Fibroblast of the aortic adventitia (primary cell): ENCODE measurements at regions not wholly inside any gene's neighbourhood (a gene's known extent, or its start where the extent isn't known, plus 50 kb on each side); places are given as distances from the start of the nearest gene placed in this dataset.
A peak's percentile ranks its signal among the peaks of the same experiment; 100 is the strongest.

Source experiments
- DNase-seq: peaks from one replicate; pipeline ENCODE4 v3.0.0-alpha.2; 2010; ENCODE audit warnings: low read depth
- H3K4me3 ChIP-seq: 2 replicates; pipeline ENCODE4 v1.5.1; 2011; ENCODE audit warnings: low read depth, mild to moderate bottlenecking, control low read depth, low read length, moderate library complexity
- TF ChIP-seq, protein P1 (sequence below): IDR thresholded peaks from 2 replicates; pipeline ENCODE4 v1.5.1; 2011; ENCODE audit warnings: mild to moderate bottlenecking, low read length, control low read depth, inconsistent platforms; ENCODE audit not compliant: insufficient read depth

- no peak for DNase-seq
- TF ChIP-seq, protein P1, sequence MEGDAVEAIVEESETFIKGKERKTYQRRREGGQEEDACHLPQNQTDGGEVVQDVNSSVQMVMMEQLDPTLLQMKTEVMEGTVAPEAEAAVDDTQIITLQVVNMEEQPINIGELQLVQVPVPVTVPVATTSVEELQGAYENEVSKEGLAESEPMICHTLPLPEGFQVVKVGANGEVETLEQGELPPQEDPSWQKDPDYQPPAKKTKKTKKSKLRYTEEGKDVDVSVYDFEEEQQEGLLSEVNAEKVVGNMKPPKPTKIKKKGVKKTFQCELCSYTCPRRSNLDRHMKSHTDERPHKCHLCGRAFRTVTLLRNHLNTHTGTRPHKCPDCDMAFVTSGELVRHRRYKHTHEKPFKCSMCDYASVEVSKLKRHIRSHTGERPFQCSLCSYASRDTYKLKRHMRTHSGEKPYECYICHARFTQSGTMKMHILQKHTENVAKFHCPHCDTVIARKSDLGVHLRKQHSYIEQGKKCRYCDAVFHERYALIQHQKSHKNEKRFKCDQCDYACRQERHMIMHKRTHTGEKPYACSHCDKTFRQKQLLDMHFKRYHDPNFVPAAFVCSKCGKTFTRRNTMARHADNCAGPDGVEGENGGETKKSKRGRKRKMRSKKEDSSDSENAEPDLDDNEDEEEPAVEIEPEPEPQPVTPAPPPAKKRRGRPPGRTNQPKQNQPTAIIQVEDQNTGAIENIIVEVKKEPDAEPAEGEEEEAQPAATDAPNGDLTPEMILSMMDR, result no peak
- no peak overlapping the region for H3K4me3 ChIP-seq
Measured at GRCh38 chr6:68410021-68410420, 225.1 kb upstream of the ADGRB3 start.

- DNase-seq, result no peak
- H3K4me3 ChIP-seq, result no peak overlapping the region
- TF ChIP-seq, protein P1, result no peak
Measured at GRCh38 chr6:68400396-68400795, 234.7 kb upstream of the ADGRB3 start.

- TF ChIP-seq, protein P1, result no peak
- no peak overlapping the region for H3K4me3 ChIP-seq
- no peak for DNase-seq
Measured at GRCh38 chr6:68391953-68392352, 243.1 kb upstream of the ADGRB3 start.

DNA sequence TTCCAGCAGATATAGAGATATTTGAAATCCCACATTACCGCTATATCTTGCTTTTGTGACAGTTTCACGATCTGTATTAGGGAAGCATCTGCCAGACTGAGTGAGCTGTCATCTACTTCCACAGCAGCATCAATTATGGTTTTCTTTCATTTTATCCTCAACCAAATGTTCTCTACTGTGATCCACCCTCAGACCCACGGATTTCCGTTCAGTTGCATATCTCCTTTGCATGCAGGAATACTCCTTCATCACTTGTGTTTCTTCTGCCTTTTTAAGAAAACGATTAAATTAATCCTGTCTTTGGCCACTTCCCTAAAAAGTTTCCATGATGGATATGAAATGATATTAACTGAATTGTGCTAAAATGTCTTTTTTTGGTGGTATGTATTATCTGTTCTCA, 262.1 kb upstream of the ADGRB3 start:
- TF ChIP-seq, protein P1, result no peak
- no peak overlapping the region for H3K4me3 ChIP-seq
- DNase-seq, result no peak

DNA sequence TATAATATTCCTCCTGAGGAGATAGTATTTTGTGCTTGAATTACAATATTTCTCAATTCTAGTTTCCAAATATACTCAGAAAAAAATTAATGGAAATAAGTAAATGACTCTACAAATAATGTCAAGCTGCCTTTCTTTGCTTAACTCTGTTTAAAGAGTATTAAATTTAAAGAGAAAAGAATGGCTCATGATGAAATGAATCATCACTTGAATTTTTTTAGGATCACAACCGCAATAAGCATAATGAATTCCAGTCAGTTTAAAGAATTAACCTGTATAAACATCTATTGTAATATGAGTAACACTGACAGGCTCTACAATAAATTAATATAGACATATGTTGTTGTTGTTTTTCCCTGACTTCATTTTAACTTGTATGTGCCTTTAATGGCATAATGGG, 266.2 kb upstream of the ADGRB3 start:
- no peak for DNase-seq
- no peak overlapping the region for H3K4me3 ChIP-seq
- TF ChIP-seq, protein P1, result no peak

GRCh38 chr6:68364271-68364805, 270.7 kb upstream of the ADGRB3 start:
- TF ChIP-seq, protein P1, result no peak
- DNase-seq, result no peak
- H3K4me3 ChIP-seq, result no peak overlapping the region

DNA sequence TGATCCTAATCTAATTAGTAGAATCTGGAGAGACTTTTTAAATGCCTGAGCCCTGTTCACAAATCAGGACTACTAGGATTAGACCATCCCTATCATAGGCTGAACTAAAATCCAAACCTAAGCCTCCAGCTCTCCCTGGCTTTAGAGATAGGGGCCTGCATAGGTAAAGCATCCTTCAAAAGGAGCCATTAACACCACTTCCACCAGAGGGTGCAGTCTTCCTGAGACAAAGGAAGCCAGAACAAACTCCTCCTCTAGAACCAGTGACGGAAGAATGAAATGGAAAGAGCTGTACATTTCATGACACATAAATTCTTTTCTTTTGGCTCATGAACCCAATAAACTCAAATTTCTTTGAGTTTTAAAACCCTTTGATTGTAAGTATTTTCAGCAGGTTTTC, 291.2 kb upstream of the ADGRB3 start:
- TF ChIP-seq, protein P1, result no peak
- peak; percentile 2 for DNase-seq

More for the DNA sequence above, 291.2 kb upstream of the ADGRB3 start:
- no peak overlapping the region for H3K4me3 ChIP-seq
